Liver (tissue), 8 donors: ENCODE measurements at regions not wholly inside any gene's neighbourhood (a gene's known extent, or its start where the extent isn't known, plus 50 kb on each side); places are given as distances from the start of the nearest gene placed in this dataset.

Experiments
- DNase-seq: peaks from one replicate; pipeline ENCODE4 v3.0.0-alpha.2; 2017; ENCODE audit warnings: low spot score
- H3K27ac ChIP-seq, 2 donors: one replicate each; pipeline ENCODE4 v1.7.0; 2013; ENCODE audit warnings: inconsistent platforms in 2 of 2, low read length in 2 of 2, control low read depth in 1 of 2, low read depth in 1 of 2, mild to moderate bottlenecking in 1 of 2
- H3K27me3 ChIP-seq, 4 donors: one replicate each; pipeline versions ENCODE4 v1.6.1 to v1.7.0; 2013; ENCODE audit warnings: low read length in 3 of 4, inconsistent platforms in 1 of 4, mild to moderate bottlenecking in 1 of 4, moderate library complexity in 1 of 4; ENCODE audit not compliant: control insufficient read depth in 4 of 4, insufficient read depth in 4 of 4
- H3K36me3 ChIP-seq, 4 donors: one replicate each; pipeline versions ENCODE4 v1.6.1 to v1.7.0; 2013; ENCODE audit warnings: low read length in 3 of 4, mild to moderate bottlenecking in 3 of 4, low read depth in 1 of 4, moderate library complexity in 1 of 4; ENCODE audit not compliant: control insufficient read depth in 4 of 4, insufficient read depth in 3 of 4
- H3K4me1 ChIP-seq, 4 donors: one replicate each; pipeline versions ENCODE4 v1.6.1 to v1.7.0; 2013; ENCODE audit warnings: low read length in 3 of 4, mild to moderate bottlenecking in 3 of 4, moderate library complexity in 1 of 4; ENCODE audit not compliant: control insufficient read depth in 4 of 4, insufficient read depth in 4 of 4
- H3K4me3 ChIP-seq, 3 donors: one replicate each; pipeline versions ENCODE4 v1.6.1 to v1.7.0; 2013; ENCODE audit warnings: low read length in 3 of 3, control low read depth in 1 of 3, low read depth in 1 of 3, mild to moderate bottlenecking in 1 of 3
- H3K9ac ChIP-seq, 2 donors: one replicate each; pipeline ENCODE4 v1.7.0; 2013; ENCODE audit warnings: low read length in 2 of 2, mild to moderate bottlenecking in 2 of 2, moderate library complexity in 2 of 2, control low read depth in 1 of 2, low read depth in 1 of 2
- H3K9me3 ChIP-seq, 4 donors: one replicate each; pipeline versions ENCODE4 v1.6.1 to v1.7.0; 2013; ENCODE audit warnings: low read length in 3 of 4; ENCODE audit not compliant: control insufficient read depth in 4 of 4
- EGR1 ChIP-seq, 2 donors: IDR thresholded peaks; 2 replicates each; pipeline ENCODE4 v1.6.1; 2016 to 2018; ENCODE audit warnings: antibody characterized with exemption in 2 of 2, low read depth in 2 of 2
- FOXA1 ChIP-seq: IDR thresholded peaks from 2 replicates; pipeline ENCODE4 v1.6.1; 2016; ENCODE audit warnings: antibody characterized with exemption
- FOXA2 ChIP-seq: IDR thresholded peaks from 2 replicates; pipeline ENCODE4 v1.6.1; 2016; ENCODE audit warnings: antibody characterized with exemption
- GABPA ChIP-seq, 2 donors: IDR thresholded peaks in 1 of 2; conservative IDR thresholded peaks in 1 of 2; 2 replicates each; pipeline ENCODE4 v1.6.1; 2016; ENCODE audit warnings: antibody characterized with exemption in 2 of 2, mild to moderate bottlenecking in 1 of 2, moderate library complexity in 1 of 2
- HNF4A ChIP-seq, 2 donors: conservative IDR thresholded peaks; 2 replicates each; pipeline ENCODE4 v1.6.1; 2016; ENCODE audit warnings: antibody characterized with exemption in 2 of 2, mild to moderate bottlenecking in 2 of 2
- HNF4G ChIP-seq: IDR thresholded peaks from 2 replicates; pipeline ENCODE4 v1.6.1; 2016; ENCODE audit warnings: antibody characterized with exemption
- JUND ChIP-seq, 2 donors: IDR thresholded peaks; 2 replicates each; pipeline ENCODE4 v1.6.1; 2016; ENCODE audit warnings: antibody characterized with exemption in 2 of 2
- MAX ChIP-seq: IDR thresholded peaks from 2 replicates; pipeline ENCODE4 v1.6.1; 2016; ENCODE audit warnings: antibody characterized with exemption
- NR2F2 ChIP-seq: IDR thresholded peaks from 2 replicates; pipeline ENCODE4 v1.6.1; 2016; ENCODE audit warnings: antibody characterized with exemption
- RAD21 ChIP-seq, 2 donors: IDR thresholded peaks; 2 replicates each; pipeline ENCODE4 v1.6.1; 2016; ENCODE audit warnings: antibody characterized with exemption in 2 of 2, mild to moderate bottlenecking in 2 of 2
- RXRA ChIP-seq, 2 donors: IDR thresholded peaks; 2 replicates each; pipeline ENCODE4 v1.6.1; 2017 to 2018; ENCODE audit warnings: antibody characterized with exemption in 2 of 2, mild to moderate bottlenecking in 1 of 2
- SP1 ChIP-seq: IDR thresholded peaks from 2 replicates; pipeline ENCODE4 v1.6.1; 2018; ENCODE audit warnings: antibody characterized with exemption, mild to moderate bottlenecking
- TAF1 ChIP-seq: conservative IDR thresholded peaks from 2 replicates; pipeline ENCODE4 v1.6.1; 2016; ENCODE audit warnings: antibody characterized with exemption, mild to moderate bottlenecking
- YY1 ChIP-seq: IDR thresholded peaks from 2 replicates; pipeline ENCODE4 v1.6.1; 2016; ENCODE audit warnings: antibody characterized with exemption, mild to moderate bottlenecking
- WGBS: extraction: QIAGEN DNeasy Blood & Tissue Kit; methylation state at CpG from one replicate; pipeline ENCODE4 v1.1.7; 2013; 5-methylcytosine and 5-hydroxymethylcytosine counted together
- TF ChIP-seq, protein P1 (sequence below): fragments of 150-350 bp; IDR thresholded peaks from 2 replicates; pipeline ENCODE4 v1.5.1; 2017; ENCODE audit warnings: improper control_type of control experiment, low read depth, low read length; ENCODE audit not compliant: missing input control
- TF ChIP-seq, protein P2 (sequence below): IDR thresholded peaks from 2 replicates; pipeline ENCODE4 v1.6.1; 2016; ENCODE audit warnings: antibody characterized with exemption
- TF ChIP-seq, protein P3 (sequence below): IDR thresholded peaks from 2 replicates; pipeline ENCODE4 v1.6.1; 2016; ENCODE audit warnings: antibody characterized with exemption
- donor health status: healthy.
- donor health status: healthy.
- donor health status: healthy.
- donor health status: healthy.
- donor health status: healthy.

DNA sequence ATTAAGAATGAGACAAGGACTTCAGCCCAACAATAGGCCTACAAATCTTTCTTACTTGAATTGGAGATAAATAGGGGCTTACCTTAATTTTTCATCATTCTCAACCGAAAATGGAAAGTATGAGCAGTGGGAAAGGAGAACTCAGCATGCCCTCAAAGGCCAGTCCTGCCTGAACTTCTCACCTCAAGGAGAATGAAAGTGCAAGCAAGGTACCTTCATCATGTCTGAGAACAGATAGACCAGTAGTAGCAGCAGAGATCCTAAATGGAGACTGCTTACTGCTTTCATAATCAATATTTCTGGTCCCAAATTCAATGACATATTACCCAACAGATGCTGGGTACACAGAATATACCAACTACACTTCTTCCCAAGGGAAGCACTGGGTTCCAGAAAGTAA is 194.0 kb upstream of the SLITRK1 start:
- Histone ChIP-seq H3K27ac (no peak overlapping the region), H3K4me3 (no peak overlapping the region), H3K9me3 (no peaks in the 10 kb centered on the region), H3K4me1 (no peaks in the 10 kb centered on the region), H3K36me3 (no peaks in the 10 kb centered on the region), H3K9ac (no peak overlapping the region), H3K27me3 (no peaks in the 10 kb centered on the region)
- WGBS = 51% methylated on average over 1 of the region's 1 CpG
- no peak for TF ChIP-seq FOXA2
- TF ChIP-seq, protein P1, sequence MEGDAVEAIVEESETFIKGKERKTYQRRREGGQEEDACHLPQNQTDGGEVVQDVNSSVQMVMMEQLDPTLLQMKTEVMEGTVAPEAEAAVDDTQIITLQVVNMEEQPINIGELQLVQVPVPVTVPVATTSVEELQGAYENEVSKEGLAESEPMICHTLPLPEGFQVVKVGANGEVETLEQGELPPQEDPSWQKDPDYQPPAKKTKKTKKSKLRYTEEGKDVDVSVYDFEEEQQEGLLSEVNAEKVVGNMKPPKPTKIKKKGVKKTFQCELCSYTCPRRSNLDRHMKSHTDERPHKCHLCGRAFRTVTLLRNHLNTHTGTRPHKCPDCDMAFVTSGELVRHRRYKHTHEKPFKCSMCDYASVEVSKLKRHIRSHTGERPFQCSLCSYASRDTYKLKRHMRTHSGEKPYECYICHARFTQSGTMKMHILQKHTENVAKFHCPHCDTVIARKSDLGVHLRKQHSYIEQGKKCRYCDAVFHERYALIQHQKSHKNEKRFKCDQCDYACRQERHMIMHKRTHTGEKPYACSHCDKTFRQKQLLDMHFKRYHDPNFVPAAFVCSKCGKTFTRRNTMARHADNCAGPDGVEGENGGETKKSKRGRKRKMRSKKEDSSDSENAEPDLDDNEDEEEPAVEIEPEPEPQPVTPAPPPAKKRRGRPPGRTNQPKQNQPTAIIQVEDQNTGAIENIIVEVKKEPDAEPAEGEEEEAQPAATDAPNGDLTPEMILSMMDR = no peak
- TF ChIP-seq MAX = no peak
- TF ChIP-seq JUND (IDR thresholded peaks at IDR 0.05) = no peak
- no peak for TF ChIP-seq RAD21 (IDR thresholded peaks at IDR 0.05)
- TF ChIP-seq, protein P2, sequence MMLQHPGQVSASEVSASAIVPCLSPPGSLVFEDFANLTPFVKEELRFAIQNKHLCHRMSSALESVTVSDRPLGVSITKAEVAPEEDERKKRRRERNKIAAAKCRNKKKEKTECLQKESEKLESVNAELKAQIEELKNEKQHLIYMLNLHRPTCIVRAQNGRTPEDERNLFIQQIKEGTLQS = no peak
- no peak for TF ChIP-seq HNF4A (conservative IDR thresholded peaks at IDR 0.05)
- no peak for TF ChIP-seq EGR1 (IDR thresholded peaks at IDR 0.05; ENCODE audit: low read depth in 2 of 2)
- no peak for TF ChIP-seq RXRA (IDR thresholded peaks at IDR 0.05)
- TF ChIP-seq HNF4G = no peak
- TF ChIP-seq, protein P3, sequence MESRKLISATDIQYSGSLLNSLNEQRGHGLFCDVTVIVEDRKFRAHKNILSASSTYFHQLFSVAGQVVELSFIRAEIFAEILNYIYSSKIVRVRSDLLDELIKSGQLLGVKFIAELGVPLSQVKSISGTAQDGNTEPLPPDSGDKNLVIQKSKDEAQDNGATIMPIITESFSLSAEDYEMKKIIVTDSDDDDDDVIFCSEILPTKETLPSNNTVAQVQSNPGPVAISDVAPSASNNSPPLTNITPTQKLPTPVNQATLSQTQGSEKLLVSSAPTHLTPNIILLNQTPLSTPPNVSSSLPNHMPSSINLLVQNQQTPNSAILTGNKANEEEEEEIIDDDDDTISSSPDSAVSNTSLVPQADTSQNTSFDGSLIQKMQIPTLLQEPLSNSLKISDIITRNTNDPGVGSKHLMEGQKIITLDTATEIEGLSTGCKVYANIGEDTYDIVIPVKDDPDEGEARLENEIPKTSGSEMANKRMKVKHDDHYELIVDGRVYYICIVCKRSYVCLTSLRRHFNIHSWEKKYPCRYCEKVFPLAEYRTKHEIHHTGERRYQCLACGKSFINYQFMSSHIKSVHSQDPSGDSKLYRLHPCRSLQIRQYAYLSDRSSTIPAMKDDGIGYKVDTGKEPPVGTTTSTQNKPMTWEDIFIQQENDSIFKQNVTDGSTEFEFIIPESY = no peak
- no peak for TF ChIP-seq SP1
- no peak for TF ChIP-seq TAF1
- DNase-seq = no peak

- no peaks in the 10 kb centered on the region for H3K27me3 ChIP-seq
- no peaks in the 10 kb centered on the region for H3K9me3 ChIP-seq
- no peak overlapping the region for H3K9ac ChIP-seq
- H3K4me3 ChIP-seq = no peak overlapping the region
- H3K4me1 ChIP-seq = no peaks in the 10 kb centered on the region
- 66% methylated on average over 3 of the region's 3 CpGs for WGBS
- H3K27ac ChIP-seq = no peak overlapping the region
- no peak for DNase-seq
- TF ChIP-seq EGR1 (IDR thresholded peaks at IDR 0.05; ENCODE audit: low read depth in 2 of 2) (no peak), SP1 (no peak), RAD21 (IDR thresholded peaks at IDR 0.05) (no peak), GABPA (IDR thresholded peaks at IDR 0.05 in 1 of 2, conservative IDR thresholded peaks at IDR 0.05 in 1 of 2) (no peak), MAX (no peak), FOXA2 (no peak), YY1 (no peak), FOXA1 (no peak), JUND (IDR thresholded peaks at IDR 0.05) (no peak), HNF4G (no peak), NR2F2 (no peak)
- H3K36me3 ChIP-seq = no peaks in the 10 kb centered on the region
Measured at GRCh38 chr13:84050536-84050935, 168.3 kb upstream of the SLITRK1 start.
